ENCODE measurements at regions not wholly inside any gene's neighbourhood (a gene's known extent, or its start where the extent isn't known, plus 50 kb on each side); places are given as distances from the start of the nearest gene placed in this dataset.

GRCh38 chr10:2728087-2728486 is 339.3 kb upstream of the PFKP start:
- no peak for DNase-seq (ENCODE audit: low read depth)

- DNase-seq (ENCODE audit: low read depth), result no peak
These were observed 350.8 kb upstream of the PFKP start for GRCh38 chr10:2716596-2716995.

- no peak for DNase-seq (ENCODE audit: low read depth)
These were observed 352.8 kb upstream of the PFKP start for GRCh38 chr10:2714597-2714996.

- DNase-seq (ENCODE audit: low read depth), result no peak
These were observed 363.4 kb upstream of the PFKP start for GRCh38 chr10:2703953-2704352.

GRCh38 chr10:2701802-2702201 is 365.5 kb upstream of the PFKP start:
- DNase-seq (ENCODE audit: low read depth), result no peak

- DNase-seq (ENCODE audit: low read depth), result no peak
These were observed 366.6 kb upstream of the PFKP start for GRCh38 chr10:2700626-2701305.

- DNase-seq (ENCODE audit: low read depth), result no peak
These were observed 378.4 kb upstream of the PFKP start for GRCh38 chr10:2688958-2689357.

- DNase-seq (ENCODE audit: low read depth), result no peak
These were observed 380.7 kb upstream of the PFKP start for GRCh38 chr10:2686691-2687090.

GRCh38 chr10:2682491-2682890 is 384.9 kb upstream of the PFKP start:
- DNase-seq (ENCODE audit: low read depth), result no peak

GRCh38 chr10:2681891-2682290 is 385.5 kb upstream of the PFKP start:
- DNase-seq (ENCODE audit: low read depth), result no peak

- no peak for DNase-seq (ENCODE audit: low read depth)
These were observed 386.5 kb upstream of the PFKP start for GRCh38 chr10:2680821-2681220.

- no peak for DNase-seq (ENCODE audit: low read depth)
These were observed 387.7 kb upstream of the PFKP start for GRCh38 chr10:2679646-2680045.

- DNase-seq (ENCODE audit: low read depth), result no peak
These were observed 390.9 kb upstream of the PFKP start for GRCh38 chr10:2676455-2676854.

- no peak for DNase-seq (ENCODE audit: low read depth)
These were observed 392.9 kb upstream of the PFKP start for GRCh38 chr10:2674451-2674850.

GRCh38 chr10:2670864-2671263 is 396.5 kb upstream of the PFKP start:
- DNase-seq (ENCODE audit: low read depth), result no peak

- no peak for DNase-seq (ENCODE audit: low read depth)
These were observed 401.6 kb upstream of the PFKP start for GRCh38 chr10:2665772-2666171.

GRCh38 chr10:2660276-2660675 is 407.1 kb upstream of the PFKP start:
- DNase-seq (ENCODE audit: low read depth), result no peak

- no peak for DNase-seq (ENCODE audit: low read depth)
These were observed 407.6 kb upstream of the PFKP start for GRCh38 chr10:2659660-2660209.

- DNase-seq (ENCODE audit: low read depth), result no peak
These were observed 408.6 kb upstream of the PFKP start for GRCh38 chr10:2658780-2659179.

GRCh38 chr10:2650328-2650727 is 417.0 kb upstream of the PFKP start:
- DNase-seq (ENCODE audit: low read depth), result no peak

GRCh38 chr10:2641028-2641427 is 426.3 kb upstream of the PFKP start:
- DNase-seq (ENCODE audit: low read depth), result no peak

GRCh38 chr10:2633630-2634029 is 433.7 kb upstream of the PFKP start:
- no peak for DNase-seq (ENCODE audit: low read depth)

GRCh38 chr10:2631557-2632205 is 435.7 kb upstream of the PFKP start:
- DNase-seq (ENCODE audit: low read depth), result no peak

- no peak for DNase-seq (ENCODE audit: low read depth)
These were observed 438.6 kb upstream of the PFKP start for GRCh38 chr10:2628705-2629104.

Data from GM04504 (cell line).